Epidermal melanocyte (primary cell): ENCODE measurements at regions not wholly inside any gene's neighbourhood (a gene's known extent, or its start where the extent isn't known, plus 50 kb on each side); places are given as distances from the start of the nearest gene placed in this dataset.
"Not testable (repeated sequence)": the region's sequence is repeated elsewhere in the genome, so short reads cannot be mapped to it uniquely, and the experiment has no call there.

ENCODE experiments used
- DNase-seq: peaks from one replicate; pipeline ENCODE4 v3.0.0; 2011; ENCODE audit warnings: low spot score; ENCODE audit not compliant: insufficient read length

DNA sequence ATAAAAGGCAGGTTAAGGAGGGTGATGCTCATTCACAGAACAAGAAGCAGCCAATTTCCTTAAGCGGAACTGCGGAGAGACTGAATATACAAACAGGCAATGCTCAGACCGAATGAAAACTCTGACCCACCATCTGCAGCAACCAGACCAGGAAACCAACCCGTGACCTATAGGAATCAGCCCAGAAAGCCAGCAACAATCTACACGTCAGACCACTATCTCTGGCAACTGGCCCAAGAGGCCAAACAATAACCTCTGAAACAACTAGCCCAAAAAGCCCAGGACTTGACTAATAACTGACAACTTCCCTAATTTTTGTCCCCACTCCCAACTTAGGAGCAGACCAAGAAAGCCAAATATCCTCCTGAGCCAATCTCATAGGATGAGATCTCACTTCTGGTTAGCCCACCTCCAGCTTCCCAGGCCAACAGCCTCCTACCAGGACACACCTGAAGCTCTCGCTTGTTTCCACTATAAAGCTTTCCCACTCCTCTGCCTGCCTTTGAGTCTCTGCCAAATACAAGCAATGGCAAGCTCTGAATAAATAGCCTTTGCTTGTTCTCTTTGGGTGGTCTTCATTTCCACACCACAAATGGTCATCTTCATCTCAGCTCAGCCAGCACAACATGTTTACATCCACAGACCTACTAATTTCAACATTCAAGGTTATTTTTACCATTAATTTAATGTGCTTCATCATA is 168.5 kb downstream of the HSD17B3 start:
- no peak for DNase-seq

DNA sequence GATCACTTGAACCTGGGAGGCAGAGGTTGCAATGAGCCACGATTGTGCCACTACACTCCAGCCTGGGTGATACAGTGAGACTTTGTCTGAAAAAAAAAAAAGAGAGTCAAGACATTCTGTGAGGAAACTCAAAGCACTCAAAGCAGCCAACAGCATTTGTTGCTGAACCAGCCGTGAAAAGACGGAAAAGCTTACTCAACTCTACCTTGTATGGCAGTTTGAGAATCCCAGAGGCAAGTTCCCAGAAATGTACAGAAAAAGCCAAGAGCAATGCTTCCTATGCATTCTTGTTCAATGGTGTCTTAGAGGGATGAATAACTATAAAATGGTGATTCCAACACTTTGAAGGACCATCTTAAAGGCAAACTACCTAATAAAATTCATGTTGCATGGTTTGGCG is 170.2 kb downstream of the HSD17B3 start:
- no peak for DNase-seq

DNA sequence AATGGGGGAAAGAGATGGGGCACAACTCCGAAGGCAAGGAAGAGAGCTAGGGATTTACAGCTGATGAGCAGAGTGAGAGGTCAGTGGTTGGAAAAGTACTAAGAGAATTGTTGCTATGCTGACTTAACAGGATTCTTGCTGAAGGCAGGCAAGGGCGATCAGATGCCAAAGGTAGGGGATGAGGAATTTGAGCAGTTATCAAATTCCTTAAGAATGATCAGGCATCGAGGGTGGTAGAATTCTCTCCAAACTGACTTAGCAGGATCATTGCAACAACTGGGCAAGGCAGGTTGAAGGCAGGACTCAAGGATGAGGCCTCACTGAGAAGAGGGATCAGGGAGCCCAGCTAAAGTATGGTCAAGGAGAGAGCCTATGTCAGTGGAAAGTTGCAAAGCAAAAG is 171.0 kb downstream of the HSD17B3 start:
- DNase-seq = no peak

DNA sequence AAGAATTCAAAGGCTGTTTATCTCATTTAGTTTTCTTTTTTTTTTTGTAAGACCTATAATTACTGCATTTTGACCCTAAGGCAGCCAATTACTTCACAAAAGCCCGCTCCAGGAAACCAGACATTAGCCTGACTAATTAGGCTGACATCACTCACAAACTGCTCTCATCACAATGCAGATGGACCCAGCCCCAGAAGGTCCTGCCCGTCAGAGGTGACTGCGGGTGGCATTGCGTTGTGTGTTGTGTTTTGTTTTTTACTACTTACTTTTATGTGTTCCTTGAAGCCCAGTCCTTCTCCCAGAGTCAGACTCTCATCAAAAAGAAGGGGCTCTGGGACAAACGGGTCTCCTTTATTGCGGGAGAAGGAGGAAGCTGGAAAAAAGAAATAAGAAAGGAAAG is 172.2 kb downstream of the HSD17B3 start:
- no peak for DNase-seq

DNA sequence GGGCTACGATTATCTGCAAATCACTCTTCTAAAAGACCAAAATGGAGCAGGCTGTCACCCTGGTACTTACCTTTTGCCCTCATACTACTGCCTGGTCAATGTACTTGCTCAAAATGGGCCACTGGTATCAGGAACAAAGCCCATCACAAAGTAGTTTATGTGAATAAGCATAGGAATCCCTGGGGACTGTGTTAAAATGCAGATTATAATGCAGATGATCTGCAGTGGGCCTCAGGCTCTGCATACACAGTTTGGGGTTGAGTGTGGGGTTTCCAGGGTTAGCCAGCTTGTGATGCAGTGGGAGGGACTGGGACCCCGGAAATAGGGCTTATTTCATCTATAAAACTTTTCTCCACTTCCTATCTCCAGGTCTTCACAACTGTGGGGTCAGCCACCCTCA is 173.1 kb downstream of the HSD17B3 start:
- DNase-seq = no peak

DNA sequence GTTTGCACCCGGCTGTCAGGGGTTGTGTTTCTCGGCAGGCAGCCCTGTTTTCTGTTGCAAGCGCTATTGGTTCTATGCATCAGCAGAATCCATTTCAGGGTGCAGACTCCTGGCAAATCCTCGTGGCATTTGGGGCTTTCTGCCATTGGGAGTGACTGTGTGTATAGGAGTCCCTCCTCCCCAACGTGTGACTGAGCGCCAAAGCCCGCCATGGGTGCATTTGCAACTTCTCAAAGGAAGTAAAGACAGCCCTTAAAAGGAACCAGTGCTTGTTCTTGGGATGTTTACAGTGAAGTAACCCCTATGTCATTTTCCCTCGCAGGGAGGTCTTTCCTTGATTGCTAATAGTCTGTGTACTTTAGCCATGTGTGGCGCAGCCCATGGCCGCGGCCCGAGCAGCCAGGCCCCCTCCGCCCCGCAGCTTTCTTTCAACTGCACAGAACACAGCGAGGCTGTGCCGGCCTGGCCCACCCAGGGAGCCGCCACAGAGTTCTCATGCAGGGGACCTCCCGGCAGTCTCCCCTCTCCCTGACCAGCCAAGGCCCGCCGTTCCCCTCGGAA is 175.6 kb downstream of the HSD17B3 start:
- no peak for DNase-seq

DNA sequence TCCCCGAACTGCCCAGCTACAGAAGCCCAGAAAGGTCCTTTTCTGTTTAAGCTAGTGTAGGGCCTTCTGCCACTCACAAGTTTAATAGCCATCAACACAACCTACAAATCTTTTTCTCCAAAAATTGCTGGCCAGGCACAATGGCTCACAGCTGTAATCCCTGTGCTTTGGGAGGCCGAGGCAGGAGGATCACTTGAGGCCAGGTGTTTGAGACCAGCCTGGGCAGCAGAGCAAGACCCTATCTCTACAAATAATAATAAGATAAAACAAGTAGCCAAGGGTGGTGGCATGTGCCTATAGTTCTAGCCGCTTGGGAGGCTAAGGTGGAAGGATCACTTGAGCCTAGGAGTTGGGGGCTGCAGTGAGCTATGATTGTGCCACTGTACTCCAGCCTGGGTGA is 176.4 kb downstream of the HSD17B3 start:
- no peak for DNase-seq

DNA sequence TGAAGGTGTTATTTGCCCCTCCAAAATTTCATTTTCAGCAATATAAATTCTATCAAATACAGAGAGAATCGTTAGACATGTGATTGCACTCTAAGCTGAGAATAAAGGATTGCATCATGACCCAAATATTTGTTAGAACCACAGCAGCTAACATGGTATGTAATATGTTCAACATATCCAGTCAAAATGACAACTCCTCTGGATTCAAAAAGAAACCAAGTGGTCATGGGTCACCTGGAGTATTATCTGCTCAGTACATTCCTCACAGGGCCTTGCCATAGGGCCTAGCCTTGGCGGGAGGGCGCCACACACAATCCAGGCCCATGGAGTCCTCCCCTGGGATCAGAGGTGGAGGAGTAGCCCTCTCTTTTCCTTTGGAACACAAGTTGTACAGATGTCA is 179.2 kb downstream of the HSD17B3 start:
- DNase-seq = no peak

DNA sequence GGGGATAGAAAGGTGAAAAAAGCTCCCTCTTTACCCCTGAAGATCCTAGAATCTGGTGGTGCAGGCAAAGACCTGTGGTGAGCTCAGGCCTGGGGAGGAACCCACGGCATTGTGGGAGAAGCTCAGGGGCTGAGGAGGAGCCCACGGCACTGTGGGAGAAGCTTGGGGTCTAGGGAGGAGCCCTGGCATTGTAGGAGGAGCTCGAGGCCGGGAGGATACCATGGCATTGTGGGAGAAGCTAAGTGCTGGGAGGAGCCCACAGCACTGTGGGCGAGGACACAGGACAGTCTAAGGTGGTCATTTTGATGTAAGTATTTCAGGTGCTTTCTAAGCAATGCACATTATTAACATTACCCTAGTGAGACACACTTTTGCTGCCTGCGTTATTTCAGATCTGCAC is 179.7 kb downstream of the HSD17B3 start:
- no peak for DNase-seq

DNA sequence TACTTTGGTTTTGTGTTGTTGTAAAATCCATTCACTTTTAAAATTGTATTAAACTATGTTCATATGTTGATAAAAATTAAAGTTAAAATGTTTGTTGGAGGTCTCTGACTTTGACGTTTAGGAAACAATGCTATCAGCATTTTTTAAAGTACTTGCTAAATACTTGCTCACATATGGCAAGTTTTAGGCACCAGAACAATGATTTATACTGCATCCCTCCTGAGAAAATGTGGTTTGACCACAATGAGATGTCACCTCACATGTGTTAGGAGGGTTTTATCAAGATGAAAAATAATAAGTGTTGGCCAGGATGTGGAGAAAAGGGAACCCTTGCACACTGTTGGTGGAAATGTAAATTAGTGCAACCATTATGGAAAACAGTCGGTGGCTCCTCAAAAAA is 180.8 kb downstream of the HSD17B3 start:
- DNase-seq = no peak

DNA sequence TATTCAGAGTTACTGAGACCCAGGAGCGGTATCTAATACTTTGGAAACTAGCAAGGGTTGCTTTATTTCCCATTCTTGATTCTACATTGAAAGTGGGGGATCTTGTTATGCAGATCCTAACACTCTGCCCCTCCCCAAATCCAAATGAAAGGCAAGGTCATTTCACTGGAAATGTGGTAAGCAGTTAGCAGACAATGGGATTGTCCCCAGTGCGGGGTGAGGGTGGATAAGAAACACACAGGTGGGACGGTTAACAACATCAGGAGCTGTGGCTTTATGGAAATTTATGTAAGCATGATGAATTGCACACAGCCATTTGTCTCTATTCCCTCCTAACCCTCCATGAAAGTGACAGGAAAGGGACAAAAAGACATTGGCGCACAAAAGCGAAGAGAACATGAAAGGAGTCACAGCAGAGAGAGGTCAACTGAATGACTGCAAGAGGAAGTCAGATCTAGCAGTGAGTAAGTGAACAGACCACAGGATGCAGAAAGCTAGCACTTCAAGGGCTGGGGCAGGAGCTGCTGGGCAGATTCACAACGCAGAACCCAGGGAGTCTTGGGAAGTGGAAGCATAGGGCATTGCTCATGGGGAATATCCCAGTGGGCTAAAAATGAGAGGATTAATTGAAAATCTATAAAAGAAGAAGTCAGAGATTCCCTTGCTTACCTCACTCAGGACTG is 184.4 kb downstream of the HSD17B3 start:
- no peak for DNase-seq

DNA sequence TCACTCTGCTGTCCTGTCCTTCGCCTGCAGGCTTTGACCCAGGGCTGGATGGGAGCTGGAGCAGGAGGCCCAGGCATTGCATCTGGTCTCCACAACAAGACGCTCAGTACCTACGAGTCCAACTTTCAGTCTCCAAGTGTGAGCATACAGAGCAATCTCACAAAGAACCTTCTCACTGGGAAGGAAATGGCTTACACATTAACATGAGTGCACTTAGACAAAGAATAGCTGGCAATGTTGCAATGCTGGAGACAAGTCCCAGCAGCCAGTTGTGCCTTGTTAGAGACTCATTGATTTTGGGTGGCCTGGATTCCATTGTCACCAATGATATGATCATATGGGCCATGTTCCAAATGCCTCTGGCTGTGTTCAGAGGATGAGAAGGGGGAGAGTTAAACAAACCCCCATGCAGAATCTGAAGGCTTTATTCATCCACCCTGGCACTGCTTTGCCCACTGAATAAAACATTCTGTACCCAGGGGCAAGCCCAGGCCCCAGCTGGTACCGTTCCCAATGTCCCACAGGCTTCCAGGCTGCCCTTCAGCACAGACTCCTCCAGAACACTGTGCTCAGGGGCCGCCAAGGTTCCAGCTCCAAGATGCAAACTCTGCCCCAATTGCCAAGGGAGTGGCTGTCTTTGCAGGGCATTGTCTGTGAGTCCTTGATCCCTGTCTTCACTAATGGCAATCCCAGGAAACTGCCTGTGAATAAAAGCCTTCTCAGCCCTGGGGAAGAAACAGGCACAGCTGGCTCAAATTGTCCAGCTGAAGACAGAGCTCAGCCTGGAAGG is 185.5 kb downstream of the HSD17B3 start:
- DNase-seq = peak; percentile 60

DNA sequence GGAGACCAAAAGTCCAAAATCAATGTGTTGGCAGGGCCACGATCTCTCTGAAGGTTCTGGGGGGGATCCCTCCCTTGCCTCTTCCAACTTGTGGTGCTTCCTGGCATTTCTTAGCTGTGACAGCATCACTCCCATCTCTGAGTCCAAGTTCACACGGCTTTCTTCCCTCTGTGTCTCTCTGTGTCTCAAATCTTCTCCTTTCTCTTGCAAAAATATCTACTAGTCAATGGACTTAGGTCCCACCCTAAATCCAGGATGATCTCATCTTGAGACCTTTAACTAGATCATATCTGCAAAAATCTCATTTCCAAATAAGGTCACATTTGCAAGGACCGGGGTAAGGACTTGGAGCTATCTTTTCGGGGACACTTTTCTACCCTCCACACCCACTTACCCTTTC is 186.1 kb downstream of the HSD17B3 start:
- no peak for DNase-seq

DNA sequence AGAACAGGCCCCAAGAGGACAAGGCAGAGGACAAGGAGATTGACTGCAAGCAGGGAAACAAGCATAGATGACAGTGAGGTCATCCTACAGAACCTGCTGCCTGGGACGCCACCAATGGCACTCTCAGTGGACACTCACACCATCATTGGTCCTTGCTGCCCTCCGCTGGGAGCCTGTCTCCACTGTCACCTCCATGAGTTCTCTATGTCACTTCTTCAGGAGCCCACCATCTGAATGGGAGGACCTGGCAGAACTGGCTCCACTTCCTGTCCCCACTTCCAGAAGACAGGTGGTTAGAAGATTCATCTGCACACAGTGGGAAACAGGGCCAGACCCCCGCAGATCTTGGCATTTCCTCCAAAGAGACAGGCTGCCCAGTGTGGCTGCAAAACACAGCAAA is 188.9 kb downstream of the HSD17B3 start:
- DNase-seq = no peak

DNA sequence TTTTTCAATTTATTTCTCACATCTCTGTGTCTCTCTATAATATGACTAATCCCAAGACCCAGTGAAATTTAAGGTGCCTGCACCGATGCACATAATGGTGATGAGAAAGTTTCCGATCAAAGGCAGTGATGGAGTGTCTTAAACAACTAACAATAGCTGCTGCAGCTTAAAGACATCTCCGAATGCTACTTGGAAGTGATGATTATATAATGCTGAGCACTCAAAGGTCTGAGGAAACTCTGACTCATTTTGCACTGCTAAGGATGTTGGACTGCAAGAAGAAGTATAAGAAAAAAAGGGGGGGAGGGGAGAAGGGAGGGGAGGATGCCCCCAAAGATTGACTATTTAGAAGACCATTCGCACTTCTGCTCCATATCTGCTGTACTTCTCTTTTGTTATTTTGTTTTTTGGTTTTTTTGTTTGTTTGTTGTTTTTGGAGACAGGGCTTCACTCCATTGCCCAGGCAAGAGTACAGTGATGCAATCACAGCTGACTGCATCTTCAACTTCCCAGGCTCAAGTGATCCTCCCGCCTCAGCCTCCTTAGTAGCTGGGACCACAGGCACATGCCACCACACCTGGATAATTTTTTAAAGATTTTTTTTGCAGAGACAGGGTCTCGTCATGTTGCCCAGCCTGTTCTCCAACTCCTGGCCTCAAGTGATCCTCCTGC is 192.2 kb downstream of the HSD17B3 start:
- DNase-seq = no peak

DNA sequence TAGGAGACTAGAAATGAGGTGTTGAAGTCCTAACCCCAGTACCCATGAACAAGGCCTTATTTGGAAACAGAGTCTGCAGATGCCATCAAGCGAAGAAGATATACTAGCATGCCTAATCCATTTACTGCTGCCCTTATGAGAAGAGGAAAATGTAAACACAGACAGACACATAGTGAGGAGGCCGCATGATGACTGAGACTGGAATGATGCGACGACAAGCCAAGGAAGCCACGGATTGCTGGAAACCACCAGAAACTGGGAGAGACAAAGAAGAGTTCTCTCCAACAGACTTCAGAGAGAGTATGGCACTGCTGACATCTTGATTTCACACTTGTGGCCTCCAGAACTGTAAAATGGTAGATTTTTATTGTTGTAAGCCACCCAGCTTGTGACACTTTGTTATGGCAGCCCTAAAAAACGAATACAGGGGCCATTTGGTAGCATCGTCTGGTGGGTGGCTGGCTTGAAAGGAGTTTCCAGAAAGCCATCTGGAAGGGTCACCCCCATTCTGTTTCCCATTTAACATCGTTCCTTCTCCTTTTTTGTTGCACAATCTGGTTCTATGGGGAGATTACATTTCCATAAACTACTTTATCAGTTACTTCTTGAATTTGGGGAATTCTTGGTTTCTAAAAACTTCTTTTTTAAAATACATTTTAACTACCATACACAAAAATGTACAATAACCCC is 193.1 kb downstream of the HSD17B3 start:
- no peak for DNase-seq

DNA sequence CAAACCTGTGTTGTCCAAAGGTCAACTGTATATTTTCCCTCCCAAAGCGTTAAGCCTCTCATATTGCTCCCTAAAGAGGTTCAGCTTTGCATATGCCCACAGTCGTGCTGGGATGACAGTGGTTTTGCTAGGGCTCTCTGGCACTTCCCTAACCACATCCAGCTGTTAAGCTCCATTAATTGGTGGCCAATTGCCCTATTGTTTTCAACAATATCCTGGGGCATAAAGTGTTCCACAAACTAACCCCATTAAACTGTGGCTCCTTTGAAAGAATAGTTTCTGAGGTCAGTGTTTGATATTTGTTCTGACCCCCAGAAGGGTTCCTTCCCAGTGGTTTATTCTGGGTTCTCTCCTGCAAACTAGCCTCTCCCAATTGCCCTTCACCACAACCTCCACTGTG is 194.5 kb downstream of the HSD17B3 start:
- peak; percentile 37 for DNase-seq

DNA sequence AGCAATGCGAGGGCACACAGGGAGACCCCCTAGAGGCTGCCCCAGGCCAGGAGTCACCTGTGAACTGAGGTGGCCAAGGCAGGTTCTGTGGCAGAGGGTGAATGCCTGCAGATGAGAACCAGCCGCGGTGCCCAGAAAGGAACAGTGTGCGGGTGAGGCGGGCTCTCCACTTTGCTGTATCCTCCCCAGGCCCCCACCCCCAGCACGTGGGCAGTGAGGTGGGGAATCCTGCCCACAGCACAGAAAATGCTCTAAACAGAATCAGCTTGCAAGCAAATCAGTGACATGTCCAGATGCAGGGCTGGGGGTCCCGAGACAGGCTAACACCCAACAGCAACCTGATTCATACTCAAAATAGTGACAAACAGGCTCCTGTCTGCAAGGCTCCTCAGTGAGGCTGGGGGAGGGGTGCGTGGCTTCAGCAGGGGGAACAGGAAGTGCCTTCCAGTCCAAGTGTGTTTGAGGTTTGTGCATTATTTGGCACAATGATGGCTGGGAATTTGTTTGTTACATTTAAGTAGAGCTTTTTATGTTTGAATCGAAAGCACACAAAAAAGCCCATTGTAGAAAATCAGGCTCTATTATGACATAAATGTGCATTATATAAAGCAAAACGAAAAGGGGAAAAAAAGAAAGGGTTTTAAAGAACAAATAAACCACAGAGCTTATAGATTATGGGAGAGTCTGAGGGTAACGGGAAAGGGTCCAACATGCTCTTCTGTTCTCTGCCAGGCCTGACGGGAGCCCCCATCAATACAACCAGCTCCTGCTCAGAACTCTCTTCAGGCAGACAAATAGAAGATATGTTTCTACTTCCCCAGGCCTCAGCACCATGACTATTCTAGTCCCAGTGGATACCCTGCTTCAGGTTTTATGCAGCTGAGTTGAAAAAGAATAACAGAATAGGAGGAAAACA is 201.3 kb downstream of the HSD17B3 start:
- no peak for DNase-seq

DNA sequence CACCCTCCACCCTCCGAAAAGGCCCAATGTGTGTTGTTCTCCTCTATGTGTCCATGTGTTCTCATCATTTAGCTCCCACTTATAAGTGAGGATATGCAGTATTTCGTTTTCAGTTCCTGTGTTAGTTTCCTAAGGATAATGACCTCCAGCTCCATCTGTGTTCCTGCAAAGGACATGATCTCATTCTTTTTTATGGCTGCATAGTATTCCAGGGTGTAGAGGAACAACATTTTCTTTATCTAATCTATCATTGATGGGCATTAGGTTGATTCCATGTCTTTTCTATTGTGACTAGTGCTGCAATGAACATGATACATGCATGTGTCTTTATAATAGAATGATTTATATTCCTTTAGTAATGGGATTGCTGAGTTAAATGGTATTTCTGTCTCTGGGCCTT is 211.3 kb downstream of the HSD17B3 start:
- not testable (repeated sequence) for DNase-seq
